GM23338 (cell line): ENCODE measurements at regions not wholly inside any gene's neighbourhood (a gene's known extent, or its start where the extent isn't known, plus 50 kb on each side); places are given as distances from the start of the nearest gene placed in this dataset.
A peak's percentile ranks its signal among the peaks of the same experiment; 100 is the strongest.

Source experiments
- ATAC-seq: fragments of 200-7000 bp; cut with Tn5 transposase; 3 replicates; pipeline ENCODE4 v1.9.1; 2020
- DNase-seq: peaks from one replicate; pipeline ENCODE4 v3.0.0-alpha.2; 2015; ENCODE audit warnings: low spot score
- H2AFZ ChIP-seq: fragments of 200-600 bp; sonication (generic); 2 replicates; pipeline ENCODE4 v1.8.0; 2016; ENCODE audit warnings: antibody characterized with exemption, mild to moderate bottlenecking, moderate library complexity
- H3F3A ChIP-seq: fragments of 200-600 bp; sonication (generic); replicated peaks from 2 replicates; pipeline ENCODE4 v1.8.0; 2017; ENCODE audit warnings: antibody characterized with exemption, mixed run types, low read depth
- H3K27ac ChIP-seq: fragments of 200-600 bp; sonication (generic); 2 replicates; pipeline ENCODE4 v1.6.1; 2016; ENCODE audit warnings: low read depth
- H3K27me3 ChIP-seq: fragments of 200-600 bp; sonication (generic); 2 replicates; pipeline ENCODE4 v1.8.0; 2016; ENCODE audit warnings: mild to moderate bottlenecking, mixed run types, moderate library complexity; ENCODE audit not compliant: insufficient read depth
- H3K36me3 ChIP-seq: fragments of 200-600 bp; sonication (generic); 2 replicates; pipeline ENCODE4 v1.8.0; 2016; ENCODE audit warnings: mild to moderate bottlenecking; ENCODE audit not compliant: insufficient read depth
- H3K4me1 ChIP-seq: fragments of 200-600 bp; sonication (generic); 2 replicates; pipeline ENCODE4 v1.8.0; 2016; ENCODE audit warnings: mild to moderate bottlenecking, moderate library complexity; ENCODE audit not compliant: insufficient read depth
- H3K4me2 ChIP-seq: fragments of 200-600 bp; sonication (generic); 2 replicates; pipeline ENCODE4 v1.7.1; 2017; ENCODE audit warnings: mixed run types
- H3K4me3 ChIP-seq: fragments of 200-600 bp; sonication (generic); 2 replicates; pipeline ENCODE4 v1.6.1; 2016; ENCODE audit warnings: mixed run types
- H3K79me2 ChIP-seq: fragments of 200-600 bp; sonication (generic); replicated peaks from 2 replicates; pipeline ENCODE4 v1.8.0; 2017; ENCODE audit warnings: mild to moderate bottlenecking; ENCODE audit not compliant: insufficient read depth
- H3K9me2 ChIP-seq: fragments of 200-600 bp; sonication (generic); 2 replicates; pipeline ENCODE4 v1.8.0; 2017; ENCODE audit not compliant: insufficient read depth
- H4K20me1 ChIP-seq: fragments of 200-600 bp; sonication (generic); replicated peaks from 2 replicates; pipeline ENCODE4 v1.8.0; 2017; ENCODE audit warnings: mild to moderate bottlenecking; ENCODE audit not compliant: insufficient read depth
- H3K27ac Mint-ChIP-seq: 2 replicates; pipeline ENCODE4 v1.8.0; 2020; ENCODE audit warnings: inconsistent platforms, mild to moderate bottlenecking, moderate library complexity, mixed read lengths
- H3K27me3 Mint-ChIP-seq: 3 replicates; pipeline ENCODE4 v1.8.0; 2022; ENCODE audit warnings: low read depth, mild to moderate bottlenecking, moderate library complexity, mixed read lengths, inconsistent platforms; ENCODE audit not compliant: insufficient read depth, poor library complexity
- H3K36me3 Mint-ChIP-seq: 3 replicates; pipeline ENCODE4 v1.8.0; 2021; ENCODE audit warnings: low read depth, mild to moderate bottlenecking, inconsistent platforms, moderate library complexity, mixed read lengths
- H3K4me1 Mint-ChIP-seq: 3 replicates; pipeline ENCODE4 v1.8.0; 2020; ENCODE audit warnings: mild to moderate bottlenecking, inconsistent platforms, mixed read lengths
- H3K4me3 Mint-ChIP-seq: 3 replicates; pipeline ENCODE4 v1.8.0; 2021; ENCODE audit warnings: moderate library complexity, mild to moderate bottlenecking, inconsistent platforms, mixed read lengths
- H3K9me3 Mint-ChIP-seq: 3 replicates; pipeline ENCODE4 v1.8.0; 2020; ENCODE audit warnings: moderate library complexity, mild to moderate bottlenecking, inconsistent platforms, mixed read lengths
- CREB1 ChIP-seq: fragments of 250-450 bp; sonication (Bioruptor Pico); IDR thresholded peaks from 2 replicates; pipeline ENCODE4 v1.5.0; 2020; ENCODE audit warnings: low read depth, mild to moderate bottlenecking, moderate library complexity
- EZH2 ChIP-seq: fragments of 200-600 bp; sonication (generic); IDR thresholded peaks from one replicate; pipeline ENCODE4 v1.8.0; 2017; ENCODE audit warnings: antibody characterized with exemption, mild to moderate bottlenecking, low read depth; ENCODE audit not compliant: unreplicated experiment
- EZH2phosphoT487 ChIP-seq: fragments of 200-600 bp; sonication (generic); IDR thresholded peaks from one replicate; pipeline ENCODE4 v1.8.1; 2018; ENCODE audit warnings: antibody characterized with exemption; ENCODE audit not compliant: unreplicated experiment
- JUNB ChIP-seq: IDR thresholded peaks from one replicate; pipeline ENCODE4 v1.6.1; 2016; ENCODE audit warnings: antibody characterized with exemption; ENCODE audit not compliant: unreplicated experiment
- NANOG ChIP-seq: IDR thresholded peaks from 2 replicates; pipeline ENCODE4 v1.6.1; 2016; ENCODE audit warnings: antibody characterized with exemption, borderline replicate concordance
- POLR2AphosphoS5 ChIP-seq: IDR thresholded peaks from 2 replicates; pipeline ENCODE4 v1.6.1; 2016; ENCODE audit warnings: antibody characterized with exemption, low read depth
- STAT1 ChIP-seq: IDR thresholded peaks from one replicate; pipeline ENCODE4 v1.6.1; 2016; ENCODE audit warnings: antibody characterized with exemption; ENCODE audit not compliant: unreplicated experiment
- ZNF114 ChIP-seq: fragments of 250-450 bp; sonication (Bioruptor Pico); IDR thresholded peaks from 2 replicates; pipeline ENCODE4 v1.5.0; 2020; ENCODE audit warnings: mild to moderate bottlenecking, moderate library complexity
- ZNF331 ChIP-seq: fragments of 250-450 bp; sonication (Bioruptor Pico); IDR thresholded peaks from 2 replicates; pipeline ENCODE4 v1.5.0; 2020; ENCODE audit warnings: low read depth, mild to moderate bottlenecking, moderate library complexity
- TF ChIP-seq, protein P1 (sequence below): IDR thresholded peaks from one replicate; pipeline ENCODE4 v1.6.1; 2018; ENCODE audit warnings: antibody characterized with exemption; ENCODE audit not compliant: unreplicated experiment
- TF ChIP-seq, protein P2 (sequence below): IDR thresholded peaks from 2 replicates; pipeline ENCODE4 v1.6.1; 2016; ENCODE audit warnings: antibody characterized with exemption
- TF ChIP-seq, protein P3 (sequence below): fragments of 250-450 bp; sonication (Bioruptor Pico); IDR thresholded peaks from 2 replicates; pipeline ENCODE4 v1.5.0; 2020; ENCODE audit warnings: mild to moderate bottlenecking, moderate library complexity
- TF ChIP-seq, protein P4 (sequence below), 2 experiments: fragments of 200-600 bp in 1 of 2; sonication (generic) in 1 of 2; conservative IDR thresholded peaks; 2 replicates each; pipeline versions ENCODE4 v1.5.1 to v1.6.1; 2016 to 2017; ENCODE audit warnings: antibody characterized with exemption in 2 of 2, low read depth in 2 of 2, mild to moderate bottlenecking in 2 of 2, moderate library complexity in 1 of 2

DNA sequence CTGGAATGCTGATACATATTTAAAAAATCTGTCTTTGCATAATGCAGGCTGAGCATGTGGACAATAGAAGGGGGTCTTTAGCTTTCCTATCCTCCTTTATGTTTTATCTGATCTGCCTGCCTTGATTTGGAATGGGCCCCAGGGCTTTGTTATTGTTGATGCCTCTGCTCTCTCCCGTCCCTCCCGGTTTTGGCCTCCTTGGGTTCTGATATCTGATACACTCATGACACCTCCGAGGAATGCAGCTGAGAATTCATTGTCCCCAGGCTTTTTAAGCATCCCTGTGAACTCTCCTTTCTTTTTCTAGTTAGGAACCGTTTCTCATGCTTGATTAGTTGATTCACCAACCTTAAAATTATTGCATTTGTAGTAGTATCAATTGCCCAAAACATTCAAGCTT is 185.5 kb upstream of the RALGAPA2 start:
- peaks cover 2% of the 10 kb centered on the region for H3K27me3 Mint-ChIP-seq
- Histone ChIP-seq H3F3A (no peaks in the 10 kb centered on the region), H2AFZ (no peak overlapping the region), H3K36me3 (no peaks in the 10 kb centered on the region), H3K9me2 (no peaks in the 10 kb centered on the region; the same call in 1 of the 2 replicates), H3K27ac (no peak overlapping the region), H3K79me2 (no peaks in the 10 kb centered on the region), H3K4me2 (0 out of 2 replicates have a peak overlapping the region, but pooled peaks have one; percentile 2), H3K4me1 (peaks cover 5% of the 10 kb centered on the region), H3K27me3 (no peaks in the 10 kb centered on the region), H3K4me3 (no peak overlapping the region), H4K20me1 (no peaks in the 10 kb centered on the region)
- peaks cover 5% of the 10 kb centered on the region; the same call in 2 of the 3 replicates for H3K9me3 Mint-ChIP-seq
- peaks cover 21% of the 10 kb centered on the region for H3K4me1 Mint-ChIP-seq
- H3K4me3 Mint-ChIP-seq = no peak overlapping the region
- no peak overlapping the region for H3K27ac Mint-ChIP-seq
- TF ChIP-seq STAT1 = no peak
- TF ChIP-seq CREB1 (CRISPR knock-in tag) = no peak
- no peak for TF ChIP-seq POLR2AphosphoS5
- no peak for TF ChIP-seq EZH2phosphoT487
- no peak for TF ChIP-seq ZNF331 (CRISPR knock-in tag)
- no peak for TF ChIP-seq EZH2
- TF ChIP-seq JUNB = no peak
- TF ChIP-seq, protein P1, sequence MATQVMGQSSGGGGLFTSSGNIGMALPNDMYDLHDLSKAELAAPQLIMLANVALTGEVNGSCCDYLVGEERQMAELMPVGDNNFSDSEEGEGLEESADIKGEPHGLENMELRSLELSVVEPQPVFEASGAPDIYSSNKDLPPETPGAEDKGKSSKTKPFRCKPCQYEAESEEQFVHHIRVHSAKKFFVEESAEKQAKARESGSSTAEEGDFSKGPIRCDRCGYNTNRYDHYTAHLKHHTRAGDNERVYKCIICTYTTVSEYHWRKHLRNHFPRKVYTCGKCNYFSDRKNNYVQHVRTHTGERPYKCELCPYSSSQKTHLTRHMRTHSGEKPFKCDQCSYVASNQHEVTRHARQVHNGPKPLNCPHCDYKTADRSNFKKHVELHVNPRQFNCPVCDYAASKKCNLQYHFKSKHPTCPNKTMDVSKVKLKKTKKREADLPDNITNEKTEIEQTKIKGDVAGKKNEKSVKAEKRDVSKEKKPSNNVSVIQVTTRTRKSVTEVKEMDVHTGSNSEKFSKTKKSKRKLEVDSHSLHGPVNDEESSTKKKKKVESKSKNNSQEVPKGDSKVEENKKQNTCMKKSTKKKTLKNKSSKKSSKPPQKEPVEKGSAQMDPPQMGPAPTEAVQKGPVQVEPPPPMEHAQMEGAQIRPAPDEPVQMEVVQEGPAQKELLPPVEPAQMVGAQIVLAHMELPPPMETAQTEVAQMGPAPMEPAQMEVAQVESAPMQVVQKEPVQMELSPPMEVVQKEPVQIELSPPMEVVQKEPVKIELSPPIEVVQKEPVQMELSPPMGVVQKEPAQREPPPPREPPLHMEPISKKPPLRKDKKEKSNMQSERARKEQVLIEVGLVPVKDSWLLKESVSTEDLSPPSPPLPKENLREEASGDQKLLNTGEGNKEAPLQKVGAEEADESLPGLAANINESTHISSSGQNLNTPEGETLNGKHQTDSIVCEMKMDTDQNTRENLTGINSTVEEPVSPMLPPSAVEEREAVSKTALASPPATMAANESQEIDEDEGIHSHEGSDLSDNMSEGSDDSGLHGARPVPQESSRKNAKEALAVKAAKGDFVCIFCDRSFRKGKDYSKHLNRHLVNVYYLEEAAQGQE = no peak
- no peak for TF ChIP-seq ZNF114 (CRISPR knock-in tag)
- TF ChIP-seq, protein P2, sequence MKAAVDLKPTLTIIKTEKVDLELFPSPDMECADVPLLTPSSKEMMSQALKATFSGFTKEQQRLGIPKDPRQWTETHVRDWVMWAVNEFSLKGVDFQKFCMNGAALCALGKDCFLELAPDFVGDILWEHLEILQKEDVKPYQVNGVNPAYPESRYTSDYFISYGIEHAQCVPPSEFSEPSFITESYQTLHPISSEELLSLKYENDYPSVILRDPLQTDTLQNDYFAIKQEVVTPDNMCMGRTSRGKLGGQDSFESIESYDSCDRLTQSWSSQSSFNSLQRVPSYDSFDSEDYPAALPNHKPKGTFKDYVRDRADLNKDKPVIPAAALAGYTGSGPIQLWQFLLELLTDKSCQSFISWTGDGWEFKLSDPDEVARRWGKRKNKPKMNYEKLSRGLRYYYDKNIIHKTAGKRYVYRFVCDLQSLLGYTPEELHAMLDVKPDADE = no peak
- TF ChIP-seq NANOG = no peak
- TF ChIP-seq, protein P3, sequence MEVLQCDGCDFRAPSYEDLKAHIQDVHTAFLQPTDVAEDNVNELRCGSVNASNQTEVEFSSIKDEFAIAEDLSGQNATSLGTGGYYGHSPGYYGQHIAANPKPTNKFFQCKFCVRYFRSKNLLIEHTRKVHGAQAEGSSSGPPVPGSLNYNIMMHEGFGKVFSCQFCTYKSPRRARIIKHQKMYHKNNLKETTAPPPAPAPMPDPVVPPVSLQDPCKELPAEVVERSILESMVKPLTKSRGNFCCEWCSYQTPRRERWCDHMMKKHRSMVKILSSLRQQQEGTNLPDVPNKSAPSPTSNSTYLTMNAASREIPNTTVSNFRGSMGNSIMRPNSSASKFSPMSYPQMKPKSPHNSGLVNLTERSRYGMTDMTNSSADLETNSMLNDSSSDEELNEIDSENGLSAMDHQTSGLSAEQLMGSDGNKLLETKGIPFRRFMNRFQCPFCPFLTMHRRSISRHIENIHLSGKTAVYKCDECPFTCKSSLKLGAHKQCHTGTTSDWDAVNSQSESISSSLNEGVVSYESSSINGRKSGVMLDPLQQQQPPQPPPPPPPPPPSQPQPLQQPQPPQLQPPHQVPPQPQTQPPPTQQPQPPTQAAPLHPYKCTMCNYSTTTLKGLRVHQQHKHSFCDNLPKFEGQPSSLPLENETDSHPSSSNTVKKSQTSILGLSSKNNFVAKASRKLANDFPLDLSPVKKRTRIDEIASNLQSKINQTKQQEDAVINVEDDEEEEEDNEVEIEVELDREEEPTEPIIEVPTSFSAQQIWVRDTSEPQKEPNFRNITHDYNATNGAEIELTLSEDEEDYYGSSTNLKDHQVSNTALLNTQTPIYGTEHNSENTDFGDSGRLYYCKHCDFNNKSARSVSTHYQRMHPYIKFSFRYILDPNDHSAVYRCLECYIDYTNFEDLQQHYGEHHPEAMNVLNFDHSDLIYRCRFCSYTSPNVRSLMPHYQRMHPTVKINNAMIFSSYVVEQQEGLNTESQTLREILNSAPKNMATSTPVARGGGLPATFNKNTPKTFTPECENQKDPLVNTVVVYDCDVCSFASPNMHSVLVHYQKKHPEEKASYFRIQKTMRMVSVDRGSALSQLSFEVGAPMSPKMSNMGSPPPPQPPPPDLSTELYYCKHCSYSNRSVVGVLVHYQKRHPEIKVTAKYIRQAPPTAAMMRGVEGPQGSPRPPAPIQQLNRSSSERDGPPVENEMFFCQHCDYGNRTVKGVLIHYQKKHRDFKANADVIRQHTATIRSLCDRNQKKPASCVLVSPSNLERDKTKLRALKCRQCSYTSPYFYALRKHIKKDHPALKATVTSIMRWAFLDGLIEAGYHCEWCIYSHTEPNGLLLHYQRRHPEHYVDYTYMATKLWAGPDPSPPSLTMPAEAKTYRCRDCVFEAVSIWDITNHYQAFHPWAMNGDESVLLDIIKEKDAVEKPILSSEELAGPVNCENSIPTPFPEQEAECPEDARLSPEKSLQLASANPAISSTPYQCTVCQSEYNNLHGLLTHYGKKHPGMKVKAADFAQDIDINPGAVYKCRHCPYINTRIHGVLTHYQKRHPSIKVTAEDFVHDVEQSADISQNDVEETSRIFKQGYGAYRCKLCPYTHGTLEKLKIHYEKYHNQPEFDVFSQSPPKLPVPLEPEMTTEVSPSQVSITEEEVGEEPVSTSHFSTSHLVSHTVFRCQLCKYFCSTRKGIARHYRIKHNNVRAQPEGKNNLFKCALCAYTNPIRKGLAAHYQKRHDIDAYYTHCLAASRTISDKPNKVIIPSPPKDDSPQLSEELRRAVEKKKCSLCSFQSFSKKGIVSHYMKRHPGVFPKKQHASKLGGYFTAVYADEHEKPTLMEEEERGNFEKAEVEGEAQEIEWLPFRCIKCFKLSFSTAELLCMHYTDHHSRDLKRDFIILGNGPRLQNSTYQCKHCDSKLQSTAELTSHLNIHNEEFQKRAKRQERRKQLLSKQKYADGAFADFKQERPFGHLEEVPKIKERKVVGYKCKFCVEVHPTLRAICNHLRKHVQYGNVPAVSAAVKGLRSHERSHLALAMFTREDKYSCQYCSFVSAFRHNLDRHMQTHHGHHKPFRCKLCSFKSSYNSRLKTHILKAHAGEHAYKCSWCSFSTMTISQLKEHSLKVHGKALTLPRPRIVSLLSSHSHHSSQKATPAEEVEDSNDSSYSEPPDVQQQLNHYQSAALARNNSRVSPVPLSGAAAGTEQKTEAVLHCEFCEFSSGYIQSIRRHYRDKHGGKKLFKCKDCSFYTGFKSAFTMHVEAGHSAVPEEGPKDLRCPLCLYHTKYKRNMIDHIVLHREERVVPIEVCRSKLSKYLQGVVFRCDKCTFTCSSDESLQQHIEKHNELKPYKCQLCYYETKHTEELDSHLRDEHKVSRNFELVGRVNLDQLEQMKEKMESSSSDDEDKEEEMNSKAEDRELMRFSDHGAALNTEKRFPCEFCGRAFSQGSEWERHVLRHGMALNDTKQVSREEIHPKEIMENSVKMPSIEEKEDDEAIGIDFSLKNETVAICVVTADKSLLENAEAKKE (CRISPR knock-in tag) = no peak
- TF ChIP-seq, protein P4, sequence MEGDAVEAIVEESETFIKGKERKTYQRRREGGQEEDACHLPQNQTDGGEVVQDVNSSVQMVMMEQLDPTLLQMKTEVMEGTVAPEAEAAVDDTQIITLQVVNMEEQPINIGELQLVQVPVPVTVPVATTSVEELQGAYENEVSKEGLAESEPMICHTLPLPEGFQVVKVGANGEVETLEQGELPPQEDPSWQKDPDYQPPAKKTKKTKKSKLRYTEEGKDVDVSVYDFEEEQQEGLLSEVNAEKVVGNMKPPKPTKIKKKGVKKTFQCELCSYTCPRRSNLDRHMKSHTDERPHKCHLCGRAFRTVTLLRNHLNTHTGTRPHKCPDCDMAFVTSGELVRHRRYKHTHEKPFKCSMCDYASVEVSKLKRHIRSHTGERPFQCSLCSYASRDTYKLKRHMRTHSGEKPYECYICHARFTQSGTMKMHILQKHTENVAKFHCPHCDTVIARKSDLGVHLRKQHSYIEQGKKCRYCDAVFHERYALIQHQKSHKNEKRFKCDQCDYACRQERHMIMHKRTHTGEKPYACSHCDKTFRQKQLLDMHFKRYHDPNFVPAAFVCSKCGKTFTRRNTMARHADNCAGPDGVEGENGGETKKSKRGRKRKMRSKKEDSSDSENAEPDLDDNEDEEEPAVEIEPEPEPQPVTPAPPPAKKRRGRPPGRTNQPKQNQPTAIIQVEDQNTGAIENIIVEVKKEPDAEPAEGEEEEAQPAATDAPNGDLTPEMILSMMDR (conservative IDR thresholded peaks at IDR 0.05; ENCODE audit: low read depth in 2 of 2) = no peak
- DNase-seq (peak; percentile 81), ATAC-seq (peak; percentile 95)
- peaks cover 3% of the 10 kb centered on the region; the same call in 2 of the 3 replicates for H3K36me3 Mint-ChIP-seq
